ENCODE measurements at regions not wholly inside any gene's neighbourhood (a gene's known extent, or its start where the extent isn't known, plus 50 kb on each side); places are given as distances from the start of the nearest gene placed in this dataset.

DNA sequence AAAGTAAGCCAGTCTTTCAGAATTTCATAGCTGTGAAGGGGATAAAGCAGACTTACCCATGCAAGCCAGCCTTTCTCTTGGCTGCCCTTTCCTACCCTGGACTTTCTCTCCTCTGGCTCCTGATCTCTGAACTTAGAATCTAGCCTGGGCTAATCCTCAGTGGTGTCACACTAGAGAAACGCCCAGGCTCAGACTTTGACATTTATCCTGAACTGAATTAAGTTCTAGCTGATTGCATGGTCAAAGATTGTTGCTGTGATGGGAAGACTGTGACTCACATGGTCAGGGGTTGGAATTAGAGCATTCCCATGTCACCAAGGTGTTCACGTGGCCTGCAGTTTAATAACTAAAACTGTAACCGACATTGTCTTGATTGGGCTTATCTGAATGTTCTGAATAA is 469.5 kb upstream of the FAT1 start:
- no peak for DNase-seq

GRCh38 chr4:187204389-187204918 is 480.8 kb upstream of the FAT1 start:
- DNase-seq: no peak

GRCh38 chr4:187207931-187208330 is 484.3 kb upstream of the FAT1 start:
- no peak for DNase-seq

DNA sequence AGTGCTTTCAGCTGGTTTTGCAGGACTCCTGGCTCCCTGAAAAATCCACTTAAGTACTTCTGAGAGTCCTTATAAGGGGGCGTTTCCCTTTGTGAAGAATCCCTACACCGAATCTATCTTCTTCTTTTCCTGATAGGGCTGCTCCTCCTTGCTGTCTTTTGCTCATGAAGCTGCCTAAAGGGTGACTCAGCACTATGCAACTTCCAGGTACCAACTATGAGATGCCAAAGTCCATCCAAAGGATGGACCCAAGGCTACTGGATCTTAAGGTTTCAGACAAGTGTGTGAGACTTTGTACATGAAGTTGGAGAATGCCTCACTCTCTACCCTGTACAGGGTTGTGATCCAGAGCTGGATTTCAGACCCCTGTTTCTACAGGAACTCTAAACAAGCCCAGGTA is 485.0 kb upstream of the FAT1 start:
- DNase-seq: no peak

GRCh38 chr4:187209921-187210613 is 486.4 kb upstream of the FAT1 start:
- no peak for DNase-seq

DNA sequence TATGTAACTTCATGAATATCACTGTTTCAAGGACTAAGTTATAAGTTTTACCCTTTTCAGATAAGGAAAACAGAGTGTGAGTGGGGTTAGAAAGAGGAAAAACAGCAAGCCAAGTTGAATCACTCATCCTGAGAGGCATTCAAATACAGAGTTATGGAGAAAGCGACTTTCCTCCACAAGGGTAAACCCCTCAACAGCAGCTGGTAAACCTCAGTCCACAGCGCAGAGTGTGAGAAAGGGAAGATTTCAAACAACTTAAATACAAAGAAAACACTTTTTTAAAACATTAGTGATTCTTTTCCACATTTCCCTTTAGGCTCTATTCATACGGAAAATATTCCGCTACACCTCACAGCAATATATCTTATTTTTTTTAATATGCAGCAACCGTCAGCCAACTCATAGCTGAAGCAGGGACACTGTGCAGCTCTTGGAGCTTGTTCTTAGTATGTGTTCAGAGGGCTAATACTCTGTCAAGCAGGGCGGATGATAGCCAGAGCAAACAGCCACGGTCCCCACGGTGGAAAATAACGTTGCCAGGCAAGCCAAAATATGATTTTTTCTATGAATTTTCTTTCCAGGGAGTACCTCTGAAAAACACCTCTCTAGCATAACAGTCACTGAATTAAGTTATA is 488.9 kb upstream of the FAT1 start:
- no peak for DNase-seq

- DNase-seq: no peak
Observed at GRCh38 chr4:187215438-187215837, 491.8 kb upstream of the FAT1 start.

DNA sequence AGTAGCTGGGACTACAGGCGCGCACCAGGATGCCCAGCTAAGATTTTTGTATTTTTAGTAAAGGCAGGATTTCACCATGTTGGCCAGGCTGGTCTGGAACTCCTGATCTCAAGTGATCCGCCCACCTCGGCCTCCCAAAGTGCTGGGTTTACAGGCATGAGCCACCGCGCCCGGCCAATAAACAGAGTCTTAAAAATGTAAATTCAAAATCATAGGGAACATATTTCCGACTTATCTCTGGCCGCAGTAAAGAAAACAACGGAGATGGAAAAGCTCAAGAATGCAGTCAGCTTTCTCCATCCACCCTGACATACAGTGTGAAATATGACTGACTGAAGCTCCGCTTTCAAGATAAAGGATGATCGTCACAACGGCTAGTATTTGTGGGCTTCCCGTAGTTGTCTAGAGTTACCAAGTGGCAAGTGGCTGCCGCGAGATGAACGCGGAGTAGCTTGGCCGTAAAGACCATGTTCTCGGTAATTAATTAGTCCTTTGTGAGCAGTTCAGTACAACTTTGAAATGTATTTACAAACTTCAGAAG is 495.1 kb upstream of the FAT1 start:
- DNase-seq: no peak

GRCh38 chr4:187224560-187224959 is 500.9 kb upstream of the FAT1 start:
- DNase-seq: no peak

- no peak for DNase-seq
Observed at GRCh38 chr4:187227907-187228704, 504.4 kb upstream of the FAT1 start.

DNA sequence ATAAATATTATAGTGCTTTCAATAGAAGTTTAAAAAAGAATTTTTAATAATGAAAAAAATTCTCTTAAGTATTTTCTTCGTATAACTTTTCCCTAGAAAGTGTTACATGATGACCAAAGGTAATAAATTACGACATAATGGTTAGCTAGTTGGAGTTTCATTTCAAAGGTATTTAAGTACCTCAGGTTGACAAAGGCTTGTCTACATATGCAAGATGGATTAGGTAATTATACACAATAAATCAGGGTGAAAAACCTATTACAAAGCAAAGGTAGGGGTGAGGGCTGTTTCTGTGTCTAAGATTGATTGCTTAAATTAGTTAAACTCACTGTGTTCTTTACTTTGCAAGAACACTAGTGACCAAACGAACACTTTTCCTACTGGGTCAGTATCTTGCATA is 508.5 kb upstream of the FAT1 start:
- DNase-seq: no peak

DNA sequence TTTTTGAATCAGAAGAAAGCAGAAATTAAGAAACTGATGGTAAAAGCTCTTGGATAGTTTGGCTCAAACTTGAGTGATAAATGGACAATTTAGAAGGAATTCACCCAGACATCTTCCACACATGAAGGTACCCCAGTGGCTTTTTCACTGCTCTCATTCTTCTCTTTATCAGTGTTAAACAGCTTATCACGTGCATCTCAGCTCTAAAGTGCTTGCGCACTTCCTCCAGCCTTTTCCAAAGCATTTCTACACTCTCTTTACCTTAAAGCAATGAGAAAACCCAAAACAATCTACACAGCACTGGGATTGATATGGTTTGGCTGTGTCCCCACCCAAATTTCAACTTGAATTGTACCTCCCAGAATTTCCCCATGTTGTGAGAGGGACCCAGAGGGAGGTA is 509.1 kb upstream of the FAT1 start:
- no peak for DNase-seq

DNA sequence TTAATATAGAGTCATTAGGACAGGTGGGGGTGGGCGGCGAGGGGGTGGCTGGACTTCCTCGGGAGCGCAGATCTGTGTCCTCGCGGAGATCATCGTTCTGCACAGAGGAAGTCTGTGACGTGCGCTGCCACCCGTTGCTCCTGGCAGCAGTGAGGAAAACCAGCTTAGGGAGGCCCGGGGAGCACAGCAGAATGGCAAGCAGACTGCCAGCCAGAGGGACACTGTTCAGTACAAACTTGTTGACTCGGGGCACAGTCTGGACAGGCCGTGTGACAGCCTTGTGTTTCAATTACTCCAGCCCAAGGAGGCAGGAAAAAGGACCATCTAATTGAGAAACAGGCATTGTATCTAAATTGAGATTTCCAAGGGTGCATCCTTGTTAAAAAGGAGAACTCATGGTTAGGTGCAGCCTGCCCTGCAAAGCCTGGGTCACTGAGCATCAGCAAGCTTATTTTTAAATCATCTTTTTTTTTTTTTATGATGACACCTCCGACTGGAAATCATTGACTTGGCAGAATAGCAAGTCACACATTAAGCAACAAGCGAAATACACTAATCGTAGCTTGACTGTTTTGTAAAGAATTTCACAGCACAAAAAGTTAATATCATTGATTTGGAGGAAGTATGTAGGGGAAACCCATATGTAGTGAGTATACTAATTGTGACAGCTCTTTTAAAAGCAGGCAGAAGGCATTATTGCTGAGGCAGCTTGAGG is 512.0 kb upstream of the FAT1 start:
- DNase-seq: no peak

GRCh38 chr4:187236209-187236890 is 512.7 kb upstream of the FAT1 start:
- no peak for DNase-seq

GRCh38 chr4:187238646-187239045 is 515.0 kb upstream of the FAT1 start:
- DNase-seq: no peak

- DNase-seq: no peak
Observed at GRCh38 chr4:187251896-187252295, 528.2 kb upstream of the FAT1 start.

GRCh38 chr4:187256897-187257296 is 533.2 kb upstream of the FAT1 start:
- no peak for DNase-seq

DNA sequence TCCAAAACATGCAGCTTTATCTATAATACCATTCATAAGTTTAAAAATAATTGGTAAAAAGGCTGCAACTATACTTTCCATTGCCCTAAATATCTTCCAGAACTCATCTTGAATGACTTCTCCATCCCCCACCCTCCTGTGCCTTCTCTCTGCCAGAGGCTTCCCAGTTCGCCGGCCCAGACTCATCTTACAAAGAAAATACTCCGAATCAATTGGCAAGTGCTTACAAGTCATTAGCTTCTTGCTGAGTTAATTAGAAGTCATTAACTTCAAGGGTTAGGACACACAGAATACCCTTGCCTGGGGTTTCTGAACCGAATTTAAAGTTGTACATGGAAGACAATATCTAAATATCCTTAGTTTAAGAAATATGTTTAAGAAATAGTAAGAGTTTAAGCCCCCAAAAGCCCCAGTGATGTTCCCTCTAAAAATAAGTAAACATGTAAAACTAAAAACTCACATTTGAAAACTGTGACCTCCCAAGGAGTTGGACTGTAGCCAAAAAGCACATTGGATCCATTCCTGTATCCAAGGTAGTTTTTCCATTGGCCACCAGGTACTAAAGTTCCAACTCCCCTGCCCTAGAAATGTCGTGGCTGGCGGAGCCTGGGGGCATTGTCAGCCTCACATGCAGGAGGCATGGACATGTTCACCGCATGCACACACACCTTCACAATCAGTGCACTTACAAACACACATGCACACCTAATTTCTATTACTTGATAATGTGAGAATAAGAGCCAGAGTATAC is 535.2 kb upstream of the FAT1 start:
- DNase-seq: no peak

GRCh38 chr4:187268940-187269339 is 545.3 kb upstream of the FAT1 start:
- DNase-seq: no peak

DNA sequence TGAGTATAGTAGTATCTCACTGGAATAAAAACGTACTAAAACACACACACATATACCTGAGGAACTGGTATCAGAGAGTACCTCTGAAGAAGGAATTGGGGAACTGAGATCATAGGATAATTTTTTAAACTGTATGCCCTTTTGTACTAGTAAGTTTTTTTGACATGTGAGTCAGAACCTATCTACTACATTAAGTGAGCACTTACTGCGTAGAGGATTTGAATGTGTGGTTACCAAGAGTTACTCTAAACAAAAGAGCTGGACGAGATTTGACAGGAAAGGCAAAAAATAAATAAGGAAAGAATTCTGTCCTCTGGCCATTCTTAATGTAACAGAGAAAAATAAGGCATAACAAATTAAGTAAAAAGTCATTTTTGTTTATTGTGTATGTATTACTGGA is 546.5 kb upstream of the FAT1 start:
- DNase-seq: no peak

GRCh38 chr4:187271848-187272247 is 548.2 kb upstream of the FAT1 start:
- DNase-seq: no peak

DNA sequence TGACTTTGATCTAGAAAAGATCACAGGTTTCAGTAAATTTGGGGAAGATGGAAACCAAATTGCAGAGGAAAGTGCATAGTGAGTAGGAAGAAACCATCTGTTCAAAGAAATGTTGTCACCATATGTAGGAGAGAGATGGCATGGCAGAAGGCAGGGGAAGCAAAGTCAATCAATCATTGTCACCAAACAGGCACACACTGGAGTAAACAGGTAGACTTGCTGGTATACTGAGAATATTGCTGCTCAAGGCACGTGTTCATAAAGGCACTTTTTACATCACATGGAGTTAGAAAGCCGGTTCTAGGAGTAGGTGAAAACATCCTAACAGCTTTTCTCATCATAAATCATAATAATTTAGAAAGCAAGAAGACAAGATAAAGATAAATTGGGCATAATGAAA is 550.5 kb upstream of the FAT1 start:
- no peak for DNase-seq
